ENCODE measurements at regions not wholly inside any gene's neighbourhood (a gene's known extent, or its start where the extent isn't known, plus 50 kb on each side); places are given as distances from the start of the nearest gene placed in this dataset.
"Not testable (repeated sequence)": the region's sequence is repeated elsewhere in the genome, so short reads cannot be mapped to it uniquely, and the experiment has no call there.

- DNase-seq: no peak
Measured at GRCh38 chr19:28612275-28612769, 600.6 kb downstream of the UQCRFS1 start.

GRCh38 chr19:28611227-28611914 lies 601.6 kb downstream of the UQCRFS1 start:
- DNase-seq: not testable (repeated sequence)

GRCh38 chr19:28610731-28611130 lies 602.2 kb downstream of the UQCRFS1 start:
- DNase-seq: no peak

- DNase-seq: no peak
Measured at GRCh38 chr19:28609944-28610343, 603.0 kb downstream of the UQCRFS1 start.

GRCh38 chr19:28609091-28609755 lies 603.7 kb downstream of the UQCRFS1 start:
- no peak for DNase-seq

- DNase-seq: no peak
Measured at GRCh38 chr19:28608292-28608691, 604.7 kb downstream of the UQCRFS1 start.

- no peak for DNase-seq
Measured at GRCh38 chr19:28607066-28607583, 605.8 kb downstream of the UQCRFS1 start.

- no peak for DNase-seq
Measured at GRCh38 chr19:28606269-28607032, 606.5 kb downstream of the UQCRFS1 start.

- DNase-seq: no peak
Measured at GRCh38 chr19:28605501-28606268, 607.3 kb downstream of the UQCRFS1 start.

- no peak for DNase-seq
Measured at GRCh38 chr19:28603453-28603852, 609.5 kb downstream of the UQCRFS1 start.

- no peak for DNase-seq
Measured at GRCh38 chr19:28602675-28603298, 610.2 kb downstream of the UQCRFS1 start.

GRCh38 chr19:28601723-28602440 lies 611.1 kb downstream of the UQCRFS1 start:
- no peak for DNase-seq

GRCh38 chr19:28598861-28599260 lies 614.1 kb downstream of the UQCRFS1 start:
- DNase-seq: no peak

GRCh38 chr19:28596561-28597071 lies 616.3 kb downstream of the UQCRFS1 start:
- no peak for DNase-seq

- no peak for DNase-seq
Measured at GRCh38 chr19:28595722-28596480, 617.0 kb downstream of the UQCRFS1 start.

- DNase-seq: no peak
Measured at GRCh38 chr19:28594737-28595136, 618.2 kb downstream of the UQCRFS1 start.

GRCh38 chr19:28589991-28590411 lies 623.0 kb downstream of the UQCRFS1 start:
- not testable (repeated sequence) for DNase-seq

GRCh38 chr19:28586474-28586873 lies 626.5 kb downstream of the UQCRFS1 start:
- no peak for DNase-seq

GRCh38 chr19:28585796-28586195 lies 627.2 kb downstream of the UQCRFS1 start:
- DNase-seq: no peak

- DNase-seq: no peak
Measured at GRCh38 chr19:28583713-28584112, 629.2 kb downstream of the UQCRFS1 start.
